SK-N-SH (cell line): ENCODE measurements at regions not wholly inside any gene's neighbourhood (a gene's known extent, or its start where the extent isn't known, plus 50 kb on each side); places are given as distances from the start of the nearest gene placed in this dataset.

Experiments
- CTCF ChIA-PET: fragments of 300-600, 350-600 bp; formaldehyde crosslinking; extraction: SDS; loops from one replicate; lab custom pipeline; 2021; lab: Yijun Ruan, JAX
- POLR2A ChIA-PET: fragments of 350-600 bp; sonication (Branson Sonifier 250); formaldehyde crosslinking; extraction: SDS; loops from one replicate; lab custom pipeline; 2020; ENCODE audit warnings: antibody characterized with exemption, inconsistent platforms; lab: Yijun Ruan, JAX
- DNase-seq: peaks from one replicate; pipeline ENCODE4 v3.0.0; 2012
- H2AFZ ChIP-seq: fragments of 200-600 bp; sonication (generic); 2 replicates; pipeline ENCODE4 v1.8.1; 2016; ENCODE audit warnings: antibody characterized with exemption, mild to moderate bottlenecking, low read depth
- H3F3A ChIP-seq: fragments of 200-600 bp; sonication (generic); replicated peaks from 2 replicates; pipeline ENCODE3; 2016; ENCODE audit warnings: antibody characterized with exemption, mild to moderate bottlenecking; ENCODE audit not compliant: insufficient read depth
- H3K27ac ChIP-seq, 2 experiments: fragments of 200-500 bp in 1 of 2; fragments of 200-600 bp in 1 of 2; sonication (Bioruptor generic) in 1 of 2; sonication (generic), shearing (Covaris generic) in 1 of 2; 2 replicates each; pipeline versions ENCODE4 v1.5.1 to v1.6.1; 2014 to 2016; ENCODE audit warnings: low read depth in 2 of 2, inconsistent platforms in 1 of 2, low read length in 1 of 2, mild to moderate bottlenecking in 1 of 2, mixed read lengths in 1 of 2
- H3K27me3 ChIP-seq: fragments of 200-600 bp; sonication (generic), shearing (Covaris generic); 2 replicates; pipeline ENCODE4 v1.6.1; 2016; ENCODE audit warnings: mixed run types; ENCODE audit not compliant: insufficient read depth
- H3K36me3 ChIP-seq, 2 experiments: fragments of 200-500 bp in 1 of 2; fragments of 200-600 bp in 1 of 2; sonication (Bioruptor generic) in 1 of 2; sonication (generic) in 1 of 2; replicated peaks in 1 of 2; 2 replicates each; pipeline versions ENCODE3 to v1.5.1; 2014 to 2016; ENCODE audit warnings: low read length in 1 of 2, mild to moderate bottlenecking in 1 of 2; ENCODE audit not compliant: insufficient read depth in 2 of 2, control insufficient read depth in 1 of 2
- H3K4me1 ChIP-seq, 2 experiments: fragments of 200-500 bp in 1 of 2; fragments of 200-600 bp in 1 of 2; sonication (Bioruptor generic) in 1 of 2; sonication (generic), shearing (Covaris generic) in 1 of 2; 2 replicates each; pipeline versions ENCODE4 v1.5.1 to v1.6.1; 2014 to 2016; ENCODE audit warnings: low read depth in 1 of 2, low read length in 1 of 2, mixed run types in 1 of 2; ENCODE audit not compliant: insufficient read depth in 2 of 2, control insufficient read depth in 1 of 2
- H3K4me2 ChIP-seq: fragments of 200-600 bp; sonication (generic), shearing (Covaris generic); 2 replicates; pipeline ENCODE4 v1.6.1; 2017; ENCODE audit warnings: mixed run types
- H3K4me3 ChIP-seq, 2 experiments: fragments of 200-500 bp in 1 of 2; fragments of 200-600 bp in 1 of 2; sonication (Bioruptor generic) in 1 of 2; sonication (generic), shearing (Covaris generic) in 1 of 2; 2 replicates each; pipeline versions ENCODE4 v1.5.1 to v1.8.1; 2014 to 2016; ENCODE audit warnings: low read depth in 2 of 2, inconsistent platforms in 1 of 2, low read length in 1 of 2, mild to moderate bottlenecking in 1 of 2, mixed read lengths in 1 of 2, moderate library complexity in 1 of 2
- H3K79me2 ChIP-seq: fragments of 200-600 bp; sonication (generic); 2 replicates; pipeline ENCODE4 v1.8.1; 2017; ENCODE audit warnings: mild to moderate bottlenecking; ENCODE audit not compliant: insufficient read depth
- H3K9ac ChIP-seq: fragments of 200-600 bp; sonication (generic); 2 replicates; pipeline ENCODE4 v1.6.1; 2017; ENCODE audit warnings: mixed run types
- H3K9me2 ChIP-seq: fragments of 200-600 bp; sonication (generic); 2 replicates; pipeline ENCODE4 v1.6.1; 2017; ENCODE audit warnings: mixed run types
- H3K9me3 ChIP-seq: fragments of 200-600 bp; sonication (generic); 2 replicates; pipeline ENCODE4 v1.6.1; 2017; ENCODE audit warnings: mixed run types, mild to moderate bottlenecking, moderate library complexity
- H4K20me1 ChIP-seq: fragments of 200-600 bp; sonication (generic); 2 replicates; pipeline ENCODE4 v1.6.1; 2017; ENCODE audit warnings: mild to moderate bottlenecking, mixed run types; ENCODE audit not compliant: insufficient read depth
- CHD2 ChIP-seq: fragments of 150-350 bp; IDR thresholded peaks from 2 replicates; pipeline ENCODE4 v1.6.1; 2018; ENCODE audit warnings: low read length; ENCODE audit not compliant: partially characterized antibody
- FOXM1 ChIP-seq: IDR thresholded peaks from 2 replicates; pipeline ENCODE4 v1.4.0; 2012; ENCODE audit warnings: low read depth, mild to moderate bottlenecking
- GATA2 ChIP-seq: sonication (generic); formaldehyde crosslinking; IDR thresholded peaks from 2 replicates; pipeline ENCODE4 v1.5.0; 2020; ENCODE audit warnings: mild to moderate bottlenecking, missing genetic modification reagents
- RAD21 ChIP-seq: IDR thresholded peaks from 2 replicates; pipeline ENCODE4 v1.6.1; 2012; ENCODE audit warnings: mild to moderate bottlenecking, low read length
- SMC3 ChIP-seq: IDR thresholded peaks from 2 replicates; pipeline ENCODE4 v1.6.1; 2012; ENCODE audit warnings: low read depth, low read length, improper control_type of control experiment
- TAF1 ChIP-seq: IDR thresholded peaks from 2 replicates; pipeline ENCODE4 v1.6.1; 2012; ENCODE audit warnings: low read depth, mild to moderate bottlenecking, low read length, moderate library complexity, borderline replicate concordance
- TEAD4 ChIP-seq: IDR thresholded peaks from 2 replicates; pipeline ENCODE4 v1.4.0; 2012; ENCODE audit warnings: mild to moderate bottlenecking, borderline replicate concordance; ENCODE audit not compliant: insufficient read depth
- WGBS: methylation state at CpG from one replicate; pipeline ENCODE4 v1.1.6; 2017; ENCODE audit warnings: low lambda C conversion rate; 5-methylcytosine and 5-hydroxymethylcytosine counted together
- TF ChIP-seq, protein P1 (sequence below): IDR thresholded peaks from 2 replicates; pipeline ENCODE4 v1.6.1; 2012; ENCODE audit warnings: mild to moderate bottlenecking, low read depth, low read length, moderate library complexity
- TF ChIP-seq, protein P2 (sequence below): IDR thresholded peaks from 2 replicates; pipeline ENCODE4 v1.4.0; 2012; ENCODE audit warnings: low read depth, borderline replicate concordance
- TF ChIP-seq, protein P3 (sequence below): fragments of 150-350 bp; IDR thresholded peaks from 2 replicates; pipeline ENCODE4 v1.6.1; 2016; ENCODE audit warnings: mild to moderate bottlenecking, low read depth, low read length

DNA sequence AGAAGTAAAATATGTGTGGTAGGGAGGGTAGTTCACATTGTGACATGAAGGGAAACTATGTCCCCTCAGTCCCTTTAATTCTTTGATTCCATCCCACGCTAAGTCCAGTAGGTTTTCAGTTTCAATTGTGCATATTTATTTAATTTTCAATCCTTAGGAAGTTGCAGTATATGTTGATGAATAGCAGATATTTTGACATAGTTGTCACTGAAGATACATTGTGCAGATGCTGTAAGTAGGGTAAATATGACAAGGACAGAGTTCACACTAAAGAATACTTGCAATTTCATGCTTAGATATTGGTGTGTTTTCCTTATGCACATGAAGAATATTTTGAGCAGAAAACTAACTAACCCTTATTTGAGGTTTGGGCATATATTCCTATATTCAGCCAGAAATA, 595.4 kb upstream of the MIR17HG start (continued):
- TF ChIP-seq RAD21: no peak

DNA sequence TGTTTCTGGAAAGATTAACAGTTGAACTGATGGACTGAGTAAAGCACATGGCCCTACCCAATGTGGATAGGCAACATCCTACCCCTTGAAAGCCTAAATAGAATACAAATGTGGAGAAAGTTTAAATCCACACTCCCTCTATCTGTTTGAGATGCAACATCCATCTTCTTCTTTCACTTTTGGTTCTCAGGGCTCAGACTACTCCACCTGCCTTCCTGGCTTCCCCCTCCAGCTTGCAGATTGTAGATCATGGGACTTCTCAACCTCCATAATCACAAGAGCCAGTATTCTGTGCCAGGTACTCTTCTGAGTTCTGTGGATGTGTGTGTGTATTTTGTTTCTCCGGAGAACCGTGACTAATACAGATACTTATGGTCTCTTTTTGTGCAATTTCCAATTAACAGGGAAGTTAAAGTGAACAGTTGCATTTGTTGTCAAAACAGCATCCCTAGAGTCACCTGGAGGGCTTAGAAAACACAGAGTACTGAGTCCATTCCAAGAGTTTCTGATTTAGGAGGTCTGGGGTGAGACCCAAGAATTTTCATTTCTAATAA, 590.3 kb upstream of the MIR17HG start:
- H3F3A ChIP-seq: no peaks in the 10 kb centered on the region
- no peak overlapping the region for H2AFZ ChIP-seq
- H3K27me3 ChIP-seq: no peaks in the 10 kb centered on the region
- H3K27ac ChIP-seq: no peak overlapping the region
- 61% methylated on average over 2 of the region's 2 CpGs for WGBS
- no peak overlapping the region for H3K4me2 ChIP-seq
- ChIA-PET POLR2A (no interaction called here), CTCF (no interaction called here)
- TF ChIP-seq, protein P1, sequence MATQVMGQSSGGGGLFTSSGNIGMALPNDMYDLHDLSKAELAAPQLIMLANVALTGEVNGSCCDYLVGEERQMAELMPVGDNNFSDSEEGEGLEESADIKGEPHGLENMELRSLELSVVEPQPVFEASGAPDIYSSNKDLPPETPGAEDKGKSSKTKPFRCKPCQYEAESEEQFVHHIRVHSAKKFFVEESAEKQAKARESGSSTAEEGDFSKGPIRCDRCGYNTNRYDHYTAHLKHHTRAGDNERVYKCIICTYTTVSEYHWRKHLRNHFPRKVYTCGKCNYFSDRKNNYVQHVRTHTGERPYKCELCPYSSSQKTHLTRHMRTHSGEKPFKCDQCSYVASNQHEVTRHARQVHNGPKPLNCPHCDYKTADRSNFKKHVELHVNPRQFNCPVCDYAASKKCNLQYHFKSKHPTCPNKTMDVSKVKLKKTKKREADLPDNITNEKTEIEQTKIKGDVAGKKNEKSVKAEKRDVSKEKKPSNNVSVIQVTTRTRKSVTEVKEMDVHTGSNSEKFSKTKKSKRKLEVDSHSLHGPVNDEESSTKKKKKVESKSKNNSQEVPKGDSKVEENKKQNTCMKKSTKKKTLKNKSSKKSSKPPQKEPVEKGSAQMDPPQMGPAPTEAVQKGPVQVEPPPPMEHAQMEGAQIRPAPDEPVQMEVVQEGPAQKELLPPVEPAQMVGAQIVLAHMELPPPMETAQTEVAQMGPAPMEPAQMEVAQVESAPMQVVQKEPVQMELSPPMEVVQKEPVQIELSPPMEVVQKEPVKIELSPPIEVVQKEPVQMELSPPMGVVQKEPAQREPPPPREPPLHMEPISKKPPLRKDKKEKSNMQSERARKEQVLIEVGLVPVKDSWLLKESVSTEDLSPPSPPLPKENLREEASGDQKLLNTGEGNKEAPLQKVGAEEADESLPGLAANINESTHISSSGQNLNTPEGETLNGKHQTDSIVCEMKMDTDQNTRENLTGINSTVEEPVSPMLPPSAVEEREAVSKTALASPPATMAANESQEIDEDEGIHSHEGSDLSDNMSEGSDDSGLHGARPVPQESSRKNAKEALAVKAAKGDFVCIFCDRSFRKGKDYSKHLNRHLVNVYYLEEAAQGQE: no peak
- no peak for TF ChIP-seq TEAD4
- no peak for TF ChIP-seq TAF1
- TF ChIP-seq, protein P2, sequence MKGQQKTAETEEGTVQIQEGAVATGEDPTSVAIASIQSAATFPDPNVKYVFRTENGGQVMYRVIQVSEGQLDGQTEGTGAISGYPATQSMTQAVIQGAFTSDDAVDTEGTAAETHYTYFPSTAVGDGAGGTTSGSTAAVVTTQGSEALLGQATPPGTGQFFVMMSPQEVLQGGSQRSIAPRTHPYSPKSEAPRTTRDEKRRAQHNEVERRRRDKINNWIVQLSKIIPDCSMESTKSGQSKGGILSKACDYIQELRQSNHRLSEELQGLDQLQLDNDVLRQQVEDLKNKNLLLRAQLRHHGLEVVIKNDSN: no peak
- no peak for TF ChIP-seq SMC3
- TF ChIP-seq, protein P3, sequence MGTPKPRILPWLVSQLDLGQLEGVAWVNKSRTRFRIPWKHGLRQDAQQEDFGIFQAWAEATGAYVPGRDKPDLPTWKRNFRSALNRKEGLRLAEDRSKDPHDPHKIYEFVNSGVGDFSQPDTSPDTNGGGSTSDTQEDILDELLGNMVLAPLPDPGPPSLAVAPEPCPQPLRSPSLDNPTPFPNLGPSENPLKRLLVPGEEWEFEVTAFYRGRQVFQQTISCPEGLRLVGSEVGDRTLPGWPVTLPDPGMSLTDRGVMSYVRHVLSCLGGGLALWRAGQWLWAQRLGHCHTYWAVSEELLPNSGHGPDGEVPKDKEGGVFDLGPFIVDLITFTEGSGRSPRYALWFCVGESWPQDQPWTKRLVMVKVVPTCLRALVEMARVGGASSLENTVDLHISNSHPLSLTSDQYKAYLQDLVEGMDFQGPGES: no peak
- TF ChIP-seq FOXM1: no peak
- TF ChIP-seq CHD2: no peak
- TF ChIP-seq GATA2 (CRISPR knock-in tag): no peak
- H3K4me3 ChIP-seq: no peak overlapping the region
- no peaks in the 10 kb centered on the region for H3K9me3 ChIP-seq
- H3K9me2 ChIP-seq: no peaks in the 10 kb centered on the region
- H3K9ac ChIP-seq: no peak overlapping the region
- H3K4me1 ChIP-seq: no peaks in the 10 kb centered on the region
- H3K36me3 ChIP-seq: no peaks in the 10 kb centered on the region
- no peaks in the 10 kb centered on the region for H4K20me1 ChIP-seq
- H3K79me2 ChIP-seq: no peaks in the 10 kb centered on the region
- no peak for DNase-seq
